Activated CD8-positive, alpha-beta T cell treated with anti-CD3 and anti-CD28 coated beads for 36 hours (primary cell): ENCODE measurements at regions not wholly inside any gene's neighbourhood (a gene's known extent, or its start where the extent isn't known, plus 50 kb on each side); places are given as distances from the start of the nearest gene placed in this dataset.

Experiments used
- ATAC-seq: fragments of 200-7000 bp; cut with Tn5 transposase; one replicate; pipeline ENCODE4 v1.10.0; 2021; ENCODE audit warnings: mild to moderate bottlenecking, moderate library complexity
- CTCF ChIA-PET: fragments of 350-600 bp; sonication (Branson Sonifier 250); formaldehyde crosslinking; loops from one replicate; lab custom pipeline; 2021; ENCODE audit warnings: antibody characterized with exemption; lab: Charles Lee
- POLR2A ChIA-PET: fragments of 350-600 bp; sonication (Branson Sonifier 250); formaldehyde crosslinking; loops from one replicate; lab custom pipeline; 2021; ENCODE audit warnings: antibody characterized with exemption; lab: Charles Lee
- DNase-seq: peaks from one replicate; pipeline ENCODE4 v3.0.0-alpha.2; 2020
- H3K27ac Mint-ChIP-seq: one replicate; pipeline ENCODE4 v1.8.0; 2021; ENCODE audit warnings: mild to moderate bottlenecking, mixed read lengths
- H3K27me3 Mint-ChIP-seq: one replicate; pipeline ENCODE4 v1.8.0; 2021; ENCODE audit warnings: mixed read lengths
- H3K36me3 Mint-ChIP-seq: one replicate; pipeline ENCODE4 v1.8.0; 2021; ENCODE audit warnings: low read depth, mixed read lengths
- H3K4me1 Mint-ChIP-seq: one replicate; pipeline ENCODE4 v1.8.0; 2021; ENCODE audit warnings: low read depth, mixed read lengths
- H3K4me3 Mint-ChIP-seq: one replicate; pipeline ENCODE4 v1.8.0; 2021; ENCODE audit warnings: mild to moderate bottlenecking, moderate library complexity, mixed read lengths
- H3K9me3 Mint-ChIP-seq: one replicate; pipeline ENCODE4 v1.8.0; 2021; ENCODE audit warnings: mixed read lengths
- intact Hi-C: fragments of 100-400 bp; cut with micrococcal nuclease; formaldehyde crosslinking; loops from one replicate; pipeline ENCODE4 v1.10.0; 2022
- TF ChIP-seq, protein P1 (sequence below): fragments of 200-600 bp; IDR thresholded peaks from one replicate; pipeline ENCODE4 v1.8.0; 2022; ENCODE audit warnings: antibody characterized with exemption, mild to moderate bottlenecking

DNA sequence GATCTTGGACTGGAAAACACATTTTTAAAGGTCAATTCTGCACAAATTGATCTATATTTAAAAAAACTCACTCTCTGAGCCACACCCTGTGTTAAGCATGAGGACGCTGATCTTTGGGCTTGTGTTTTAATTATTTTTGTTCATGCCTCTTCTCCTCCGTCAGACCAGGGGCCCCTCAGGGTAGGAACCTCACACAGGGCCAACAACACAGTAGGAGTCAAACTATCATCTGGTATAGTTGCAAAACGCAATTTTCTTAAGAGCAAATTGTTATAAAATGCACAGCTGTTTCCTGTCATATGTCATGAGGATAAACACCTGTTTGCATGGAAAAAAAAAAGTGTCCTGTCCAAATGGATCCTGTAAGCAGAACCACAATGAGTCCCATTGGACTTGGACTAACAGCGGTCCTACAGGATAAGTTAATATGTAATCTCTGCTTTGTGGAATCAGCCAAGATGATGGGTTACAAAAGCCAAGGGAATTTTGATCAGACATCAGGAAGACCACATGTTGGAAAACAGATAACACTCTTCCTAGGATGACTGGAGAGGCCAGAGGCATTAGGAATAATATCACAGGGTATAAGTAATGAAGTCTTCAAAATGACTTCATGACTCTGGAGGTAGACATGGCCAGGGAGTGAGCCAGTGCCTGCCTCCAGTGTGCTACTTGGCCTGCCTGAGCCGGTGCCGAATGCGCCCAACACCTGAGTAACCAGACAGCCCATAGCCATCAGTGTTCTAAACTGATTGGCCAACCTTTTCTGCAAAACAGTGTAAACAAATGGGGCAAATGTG, 184.9 kb upstream of the ADCY1 start:
- Mint-ChIP-seq H3K4me3 (no peak overlapping the region), H3K27ac (no peak overlapping the region), H3K4me1 (no peaks in the 10 kb centered on the region), H3K27me3 (peaks cover under 1% of the 10 kb centered on the region), H3K9me3 (peaks cover 2% of the 10 kb centered on the region), H3K36me3 (no peaks in the 10 kb centered on the region)
- CTCF ChIA-PET, result no interaction called here
- intact Hi-C loops, result no loop called here
- ATAC-seq (no peak), DNase-seq (no peak)
- POLR2A ChIA-PET, result no interaction called here
- TF ChIP-seq, protein P1, sequence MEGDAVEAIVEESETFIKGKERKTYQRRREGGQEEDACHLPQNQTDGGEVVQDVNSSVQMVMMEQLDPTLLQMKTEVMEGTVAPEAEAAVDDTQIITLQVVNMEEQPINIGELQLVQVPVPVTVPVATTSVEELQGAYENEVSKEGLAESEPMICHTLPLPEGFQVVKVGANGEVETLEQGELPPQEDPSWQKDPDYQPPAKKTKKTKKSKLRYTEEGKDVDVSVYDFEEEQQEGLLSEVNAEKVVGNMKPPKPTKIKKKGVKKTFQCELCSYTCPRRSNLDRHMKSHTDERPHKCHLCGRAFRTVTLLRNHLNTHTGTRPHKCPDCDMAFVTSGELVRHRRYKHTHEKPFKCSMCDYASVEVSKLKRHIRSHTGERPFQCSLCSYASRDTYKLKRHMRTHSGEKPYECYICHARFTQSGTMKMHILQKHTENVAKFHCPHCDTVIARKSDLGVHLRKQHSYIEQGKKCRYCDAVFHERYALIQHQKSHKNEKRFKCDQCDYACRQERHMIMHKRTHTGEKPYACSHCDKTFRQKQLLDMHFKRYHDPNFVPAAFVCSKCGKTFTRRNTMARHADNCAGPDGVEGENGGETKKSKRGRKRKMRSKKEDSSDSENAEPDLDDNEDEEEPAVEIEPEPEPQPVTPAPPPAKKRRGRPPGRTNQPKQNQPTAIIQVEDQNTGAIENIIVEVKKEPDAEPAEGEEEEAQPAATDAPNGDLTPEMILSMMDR, result no peak

DNA sequence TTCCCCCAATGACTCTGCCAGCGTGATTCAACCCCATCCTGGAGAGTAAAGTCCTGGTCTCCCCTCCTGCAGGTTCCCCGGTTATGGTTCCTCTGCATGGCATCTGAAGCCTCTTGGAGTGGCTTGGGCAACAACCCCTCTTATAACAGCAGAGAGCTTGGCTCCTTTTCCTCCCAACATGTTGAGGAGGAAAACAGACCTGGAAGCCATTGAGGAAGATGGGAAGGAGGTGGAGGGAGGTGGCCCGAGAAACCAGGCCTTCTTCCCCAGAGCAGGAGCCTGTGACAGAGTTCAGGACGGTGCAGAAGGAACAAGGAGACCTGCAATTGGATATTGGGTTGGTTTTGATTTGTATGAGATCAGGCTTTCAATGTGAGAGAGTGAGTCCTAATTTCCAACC, 184.0 kb upstream of the ADCY1 start:
- Mint-ChIP-seq H3K27me3 (no peaks in the 10 kb centered on the region), H3K4me1 (no peaks in the 10 kb centered on the region), H3K9me3 (peaks cover 2% of the 10 kb centered on the region), H3K4me3 (no peak overlapping the region), H3K36me3 (no peaks in the 10 kb centered on the region), H3K27ac (no peak overlapping the region)
- DNase-seq (no peak), ATAC-seq (no peak)
- TF ChIP-seq, protein P1, result no peak
- CTCF ChIA-PET, result no interaction called here
- intact Hi-C loops, result no loop called here
- POLR2A ChIA-PET, result no interaction called here

DNA sequence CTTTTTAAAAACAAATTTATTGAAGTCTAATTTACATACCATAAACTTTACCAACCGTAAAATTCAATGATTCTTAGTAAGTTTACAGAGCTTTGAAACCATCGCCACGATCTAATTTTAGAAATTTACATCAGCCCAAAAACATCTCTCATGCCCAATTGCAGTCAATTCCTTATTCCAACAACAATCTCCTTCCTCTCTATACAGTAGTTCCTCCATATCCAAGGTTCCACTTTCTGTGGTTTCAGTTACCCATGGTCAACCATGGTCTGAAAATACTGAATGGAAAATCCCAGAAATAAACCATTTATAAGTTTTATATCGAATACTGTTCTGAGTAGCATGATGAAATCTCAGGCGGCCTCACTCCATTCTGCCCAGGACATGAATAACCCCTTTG, 183.4 kb upstream of the ADCY1 start:
- H3K9me3 Mint-ChIP-seq, result peaks cover 2% of the 10 kb centered on the region
- H3K27ac Mint-ChIP-seq, result no peak overlapping the region
- no peak for DNase-seq
- POLR2A ChIA-PET, result no interaction called here
- TF ChIP-seq, protein P1, result no peak
- H3K27me3 Mint-ChIP-seq, result no peaks in the 10 kb centered on the region
- no peak for ATAC-seq
- intact Hi-C loops, result no loop called here
- H3K4me3 Mint-ChIP-seq, result no peak overlapping the region
- H3K36me3 Mint-ChIP-seq, result no peaks in the 10 kb centered on the region
- no peaks in the 10 kb centered on the region for H3K4me1 Mint-ChIP-seq
- CTCF ChIA-PET, result no interaction called here

DNA sequence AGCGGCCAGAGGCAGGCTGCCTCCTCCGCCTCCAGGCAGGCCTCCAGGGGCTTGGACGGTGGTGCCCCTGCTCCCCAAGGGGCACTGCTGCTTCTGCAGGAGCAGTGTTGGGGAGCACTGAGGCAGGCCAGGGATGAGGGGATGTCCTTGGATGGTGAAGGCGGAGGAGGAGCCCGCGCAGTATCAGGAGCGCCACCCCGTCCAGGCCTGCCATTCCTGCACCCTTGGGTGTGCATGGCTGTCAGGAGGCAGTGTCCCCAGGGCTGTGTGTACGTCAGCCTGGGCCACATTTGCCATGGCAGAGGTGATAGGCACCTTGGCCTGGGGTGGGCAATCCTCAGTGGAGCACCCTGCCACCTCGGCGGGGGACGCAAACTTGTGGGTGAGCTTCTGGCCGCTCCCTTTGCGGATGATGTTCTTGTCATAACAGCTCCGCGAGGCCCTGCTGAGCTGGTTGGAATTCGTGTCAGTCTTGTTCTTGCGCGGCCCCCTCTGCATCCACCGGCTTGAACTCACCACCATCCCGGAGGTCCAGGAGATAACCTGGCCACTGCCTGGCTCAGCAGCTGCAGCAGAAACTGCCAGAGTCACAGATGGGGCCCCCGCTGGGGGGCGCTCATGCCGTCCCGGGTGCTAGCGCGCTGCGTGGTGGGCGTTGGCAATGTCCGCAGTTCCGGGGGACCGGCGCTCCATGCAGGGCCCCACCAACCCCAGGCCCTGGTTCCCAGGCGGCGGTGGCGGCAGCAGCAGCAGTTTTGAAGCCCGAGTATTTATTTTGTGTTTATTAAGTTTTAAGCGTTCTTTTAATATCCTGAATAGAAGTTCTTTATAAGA, 182.3 kb upstream of the ADCY1 start:
- Mint-ChIP-seq H3K9me3 (peaks cover 2% of the 10 kb centered on the region), H3K4me1 (no peaks in the 10 kb centered on the region), H3K36me3 (no peaks in the 10 kb centered on the region), H3K4me3 (no peak overlapping the region), H3K27me3 (no peaks in the 10 kb centered on the region), H3K27ac (no peak overlapping the region)
- DNase-seq, result no peak
- ChIA-PET CTCF (no interaction called here), POLR2A (no interaction called here)
- intact Hi-C loops, result no loop called here
- TF ChIP-seq, protein P1, result no peak
- no peak for ATAC-seq

DNA sequence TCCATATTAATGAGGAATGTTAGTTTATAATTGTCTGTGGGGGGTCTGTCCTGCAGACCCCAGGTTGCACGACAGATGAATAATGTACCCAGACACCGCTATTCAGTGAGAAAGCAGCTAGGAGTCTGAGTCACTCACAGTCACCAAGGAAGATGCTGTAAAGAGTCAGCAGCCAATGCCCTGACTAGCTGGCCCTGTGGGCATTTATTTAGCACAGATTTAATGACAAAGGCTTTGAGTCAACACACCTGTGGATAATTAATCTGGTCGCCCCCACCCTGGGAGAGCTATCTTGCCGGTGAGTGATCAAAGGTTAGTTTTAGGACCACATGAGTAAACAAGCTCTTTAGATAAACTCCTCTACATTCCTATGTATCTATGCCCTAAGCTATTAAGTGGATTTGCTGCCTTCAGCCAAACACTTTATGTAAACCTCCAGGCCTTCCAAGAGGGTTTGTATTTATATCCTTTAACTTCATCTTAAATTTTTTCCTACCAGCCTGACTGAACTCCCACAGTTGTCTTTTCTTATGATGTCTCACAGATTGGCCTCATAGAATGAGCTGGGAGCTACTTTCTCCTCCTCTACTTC, 180.0 kb upstream of the ADCY1 start:
- ATAC-seq, result no peak
- H3K36me3 Mint-ChIP-seq, result no peaks in the 10 kb centered on the region
- no peaks in the 10 kb centered on the region for H3K27me3 Mint-ChIP-seq
- no peak overlapping the region for H3K27ac Mint-ChIP-seq
- intact Hi-C loops, result no loop called here
- CTCF ChIA-PET, result no interaction called here
- no peak overlapping the region for H3K4me3 Mint-ChIP-seq
- H3K9me3 Mint-ChIP-seq, result peaks cover 2% of the 10 kb centered on the region
- H3K4me1 Mint-ChIP-seq, result no peaks in the 10 kb centered on the region
- TF ChIP-seq, protein P1, result no peak
- POLR2A ChIA-PET, result no interaction called here
- no peak for DNase-seq
